Limb (tissue), 2 donors: ENCODE measurements at regions not wholly inside any gene's neighbourhood (a gene's known extent, or its start where the extent isn't known, plus 50 kb on each side); places are given as distances from the start of the nearest gene placed in this dataset.
A peak's percentile ranks its signal among the peaks of the same experiment; 100 is the strongest.
"Not testable (repeated sequence)": the region's sequence is repeated elsewhere in the genome, so short reads cannot be mapped to it uniquely, and the experiment has no call there.

Experiments used
- DNase-seq, 2 donors: peaks; one replicate each; pipeline ENCODE4 v3.0.0-alpha.2; 2016; ENCODE audit errors: extremely low spot score in 2 of 2

DNA sequence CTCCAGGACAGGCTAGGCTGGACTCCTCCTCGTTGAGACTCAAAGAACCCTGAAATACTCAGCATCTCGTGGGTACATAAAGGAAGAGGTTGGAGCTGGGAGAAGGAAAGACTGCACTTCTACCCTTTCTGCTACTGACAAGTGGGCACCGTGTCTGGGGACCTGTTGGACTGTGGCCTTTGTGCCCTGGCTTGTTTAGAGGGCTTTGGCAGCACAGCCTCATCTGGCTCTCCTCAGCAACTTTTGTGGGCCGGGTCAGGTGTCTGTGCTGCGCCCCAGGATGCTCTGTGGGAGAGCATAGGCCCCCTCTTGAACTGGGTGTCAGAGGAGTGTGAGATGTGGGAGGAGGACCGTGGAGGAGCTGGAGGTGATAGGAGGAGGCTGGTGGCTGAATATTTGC lies 142.4 kb downstream of the FCRL5 start:
- no peak for DNase-seq

DNA sequence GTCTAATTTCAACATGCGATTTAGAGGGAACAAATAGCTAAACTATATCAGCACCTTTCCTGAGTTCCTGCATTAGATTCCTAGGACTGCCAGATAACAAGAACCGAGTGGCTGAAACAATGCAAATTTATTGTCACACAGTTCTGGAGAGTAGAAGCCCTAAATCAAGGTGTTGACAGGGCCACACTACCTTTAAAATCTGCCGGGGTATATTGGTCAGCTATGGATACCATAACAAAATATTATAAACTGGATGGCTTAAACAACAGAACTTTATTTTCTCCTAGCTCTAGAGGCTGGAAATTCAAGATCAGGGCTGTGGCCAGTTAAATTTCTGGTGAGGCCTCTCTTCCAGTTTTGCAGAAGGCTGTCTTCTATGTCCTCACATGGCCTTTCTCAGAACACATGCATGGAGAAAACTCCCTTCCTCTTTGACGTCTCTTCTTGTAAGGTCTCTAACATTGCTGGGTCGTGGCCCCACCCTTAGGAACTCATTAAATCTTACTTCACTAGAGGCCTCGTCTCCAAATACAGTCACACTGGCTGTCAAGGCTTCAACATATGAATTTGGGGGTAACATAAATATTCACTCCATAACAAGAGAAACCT lies 144.3 kb downstream of the FCRL5 start:
- no peak for DNase-seq

DNA sequence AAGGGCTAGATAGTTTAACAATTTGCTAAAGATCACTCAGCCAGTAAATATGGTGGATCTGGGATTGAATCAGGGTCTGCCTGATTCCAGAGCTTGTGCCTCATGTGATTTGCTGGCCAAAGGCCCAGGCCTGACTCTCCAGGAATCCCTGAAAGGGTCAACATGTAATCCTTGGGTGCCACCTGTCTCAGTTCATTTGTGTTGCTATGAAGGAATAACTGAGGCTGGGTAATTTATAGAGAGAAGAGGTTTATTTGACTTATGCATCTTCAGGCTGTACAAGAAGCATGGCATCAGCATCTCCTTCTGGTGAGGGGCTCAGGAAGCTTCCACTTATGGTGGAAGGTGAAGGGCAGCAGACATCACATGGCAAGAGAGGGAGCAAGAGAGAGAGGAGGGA lies 144.9 kb downstream of the FCRL5 start:
- DNase-seq, result no peak

DNA sequence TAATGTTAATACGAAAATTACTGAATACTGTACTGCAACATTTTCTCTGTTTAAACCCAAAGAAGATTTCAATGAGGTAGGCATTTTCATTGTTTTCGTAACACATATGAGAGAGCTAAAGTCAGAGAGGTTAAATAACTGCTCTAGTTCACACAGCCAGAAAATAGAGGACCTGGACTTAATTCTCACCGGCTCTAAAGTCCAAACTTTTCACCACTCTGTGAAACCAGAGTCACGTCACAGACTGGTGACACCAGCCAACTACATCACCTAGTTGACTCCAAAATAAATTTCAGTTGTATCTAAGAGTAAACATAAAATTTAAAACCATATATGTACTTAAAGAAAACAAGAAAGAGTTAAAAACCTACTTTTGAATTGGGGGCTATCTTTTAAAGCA lies 146.7 kb downstream of the FCRL5 start:
- no peak for DNase-seq

DNA sequence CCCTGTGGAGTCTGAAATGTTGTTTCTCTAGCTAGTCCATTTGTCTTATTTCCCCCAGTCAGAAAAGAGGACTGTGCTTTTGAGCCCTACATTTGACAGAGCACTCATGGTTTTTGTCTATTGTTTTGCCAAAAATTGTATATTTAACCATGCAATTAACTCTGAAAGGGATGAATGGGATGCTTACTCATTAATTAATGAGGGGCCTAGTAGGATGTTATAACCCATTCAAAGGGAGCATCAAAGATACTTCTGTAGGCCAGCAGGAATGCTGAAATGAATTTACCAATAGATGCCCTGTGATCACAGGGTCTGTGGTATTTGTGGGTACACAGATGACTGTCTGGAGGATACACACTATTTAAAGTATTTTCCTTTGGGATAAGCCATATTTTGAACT lies 147.7 kb downstream of the FCRL5 start:
- no peak for DNase-seq

DNA sequence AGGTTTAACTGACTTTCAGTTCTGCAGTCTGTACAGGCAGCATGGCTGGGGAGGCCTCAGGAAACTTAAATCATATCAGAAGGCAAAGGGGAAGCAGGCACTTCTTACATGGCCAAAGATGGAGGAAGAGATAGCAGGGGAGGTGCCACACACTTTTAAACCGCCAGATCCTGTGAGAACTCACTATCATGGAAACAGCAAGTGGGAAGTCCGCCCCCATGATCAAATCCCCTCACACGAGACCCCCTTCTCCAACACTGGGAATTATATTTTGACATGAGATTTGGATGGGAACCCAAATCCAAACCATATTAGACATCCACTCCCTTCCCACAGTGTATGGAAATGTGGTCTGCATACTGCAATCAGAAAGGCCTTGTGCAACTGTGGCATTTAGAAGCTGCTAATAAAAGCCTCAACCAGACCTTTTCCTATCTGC lies 148.2 kb downstream of the FCRL5 start:
- DNase-seq, result no peak

DNA sequence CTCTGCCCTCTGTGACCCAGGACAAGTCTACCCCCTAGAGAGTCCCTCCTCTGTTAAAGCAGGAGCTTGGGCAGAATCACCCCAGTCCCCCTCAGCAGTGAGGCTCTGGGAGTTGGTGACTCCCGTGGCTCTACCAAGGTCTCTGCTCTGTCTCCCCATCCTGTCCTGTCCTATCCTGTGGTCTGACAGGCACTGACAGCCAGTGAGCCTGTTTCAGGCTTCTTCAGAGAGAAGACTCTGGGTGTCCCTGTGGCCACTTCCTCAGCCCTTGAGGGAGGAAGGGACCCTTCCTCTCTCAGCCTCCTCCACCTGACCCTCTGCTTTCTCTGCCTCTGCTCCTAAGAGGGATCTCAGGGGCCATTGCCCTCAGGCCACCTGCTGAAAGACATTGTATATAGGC lies 148.7 kb downstream of the FCRL5 start:
- DNase-seq, result no peak

DNA sequence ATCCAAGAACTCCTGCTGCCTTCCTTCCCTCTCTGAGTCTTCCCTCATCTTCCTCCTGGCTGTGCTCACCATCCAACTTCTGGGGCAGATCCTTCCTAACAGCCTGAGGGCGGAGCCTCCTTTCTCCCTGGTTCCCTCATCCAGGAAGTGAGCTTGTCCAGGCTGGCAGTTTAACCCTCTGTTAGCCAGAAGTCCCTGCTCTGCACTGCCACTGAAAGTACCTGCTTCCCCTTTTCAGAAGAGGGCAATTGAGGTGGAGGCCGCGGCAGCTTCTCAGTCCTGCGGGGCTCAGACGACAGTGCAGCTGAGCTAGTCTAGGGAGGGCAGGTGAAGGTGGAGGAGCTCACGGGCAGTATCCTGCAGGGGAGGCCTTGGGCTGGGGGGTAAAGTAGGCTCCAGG lies 149.1 kb downstream of the FCRL5 start:
- no peak for DNase-seq

DNA sequence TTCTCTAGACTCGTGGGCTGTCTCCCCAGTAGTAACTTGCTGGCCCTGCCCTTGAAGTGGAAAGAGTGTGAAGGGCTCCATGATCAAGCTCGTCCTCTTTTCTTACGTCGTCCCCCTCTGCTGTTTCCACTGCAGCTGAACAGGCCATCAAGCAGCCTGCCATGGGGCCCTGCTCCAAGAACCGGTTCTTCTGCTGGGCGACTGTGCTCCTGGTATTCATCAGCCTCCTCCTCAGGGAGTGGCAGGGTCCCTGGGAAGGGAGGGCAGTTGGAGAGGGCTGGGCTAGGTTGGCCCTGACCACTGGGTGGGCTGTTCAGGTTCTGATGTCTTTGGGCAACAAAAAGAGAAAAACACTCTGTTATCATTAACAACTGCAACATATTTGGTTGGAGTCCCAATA lies 151.5 kb downstream of the FCRL5 start:
- no peak for DNase-seq

DNA sequence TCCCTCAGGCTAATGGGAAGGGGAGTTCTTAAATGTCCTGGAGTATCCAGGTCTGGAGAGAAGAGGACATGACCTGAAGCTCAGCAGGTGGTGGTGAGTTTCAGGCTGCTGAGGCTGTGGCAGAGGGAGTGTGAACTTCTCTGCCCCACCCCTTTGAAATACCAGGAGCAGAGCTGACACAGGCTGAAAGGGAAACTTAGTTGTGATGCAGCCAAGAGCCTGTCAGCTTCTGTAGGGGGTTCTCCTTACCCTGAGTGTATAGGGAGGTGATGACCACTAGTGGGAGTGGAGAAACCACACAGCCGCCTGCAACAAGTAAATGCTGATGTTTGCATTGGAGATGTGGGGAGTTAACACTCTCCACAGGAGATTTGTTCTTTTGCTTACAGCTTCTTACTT lies 152.3 kb downstream of the FCRL5 start:
- no peak for DNase-seq

DNA sequence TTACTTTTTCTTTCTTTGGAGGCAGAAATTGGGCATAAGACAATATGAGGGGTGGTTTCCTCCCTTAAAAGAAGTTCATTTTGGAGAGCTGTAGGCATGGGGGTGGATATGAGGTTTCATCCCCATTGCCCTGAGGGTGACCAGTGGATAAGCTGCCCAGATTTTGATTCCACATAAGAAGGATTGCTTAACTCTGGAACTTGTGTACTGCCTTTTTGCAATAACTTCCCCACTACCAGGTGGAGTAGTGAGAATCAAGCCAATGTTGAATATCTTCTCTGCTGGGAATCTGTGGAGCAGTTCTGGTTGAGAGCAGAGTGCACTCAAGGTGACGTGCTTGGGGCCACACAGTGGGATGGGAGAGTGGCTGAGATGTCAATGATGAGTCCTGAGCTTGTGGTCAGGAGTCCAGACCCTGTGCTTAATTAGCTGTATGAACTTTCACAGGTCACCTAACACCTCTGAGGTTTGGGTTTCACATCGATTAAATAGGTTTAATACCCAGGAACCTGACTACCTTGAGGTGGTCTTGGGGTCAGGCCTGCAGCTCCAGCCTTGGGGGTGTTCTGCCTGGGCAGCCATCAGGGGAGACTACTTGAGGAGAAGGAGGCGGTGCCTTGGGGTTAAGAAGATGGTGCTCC lies 152.9 kb downstream of the FCRL5 start:
- DNase-seq, result no peak

DNA sequence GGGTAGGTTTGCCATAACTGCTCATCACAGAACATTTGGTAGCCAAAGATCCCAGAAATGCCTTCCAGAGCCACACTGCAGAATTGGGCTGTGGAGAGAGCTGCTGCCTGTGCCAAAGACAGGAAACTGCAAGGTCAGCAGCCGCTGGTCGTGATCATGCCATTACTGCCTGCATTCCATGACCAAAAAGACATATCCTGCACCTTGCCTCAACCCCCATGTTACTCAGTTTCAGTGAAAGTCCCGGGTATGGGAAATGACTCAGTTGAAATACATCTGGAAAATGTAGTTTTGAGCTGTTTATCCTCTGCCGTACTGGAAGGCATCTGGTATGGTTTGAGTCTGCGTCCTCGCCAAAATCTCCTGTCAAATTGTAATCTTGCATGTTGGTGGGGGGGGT lies 161.7 kb downstream of the FCRL5 start:
- no peak for DNase-seq

DNA sequence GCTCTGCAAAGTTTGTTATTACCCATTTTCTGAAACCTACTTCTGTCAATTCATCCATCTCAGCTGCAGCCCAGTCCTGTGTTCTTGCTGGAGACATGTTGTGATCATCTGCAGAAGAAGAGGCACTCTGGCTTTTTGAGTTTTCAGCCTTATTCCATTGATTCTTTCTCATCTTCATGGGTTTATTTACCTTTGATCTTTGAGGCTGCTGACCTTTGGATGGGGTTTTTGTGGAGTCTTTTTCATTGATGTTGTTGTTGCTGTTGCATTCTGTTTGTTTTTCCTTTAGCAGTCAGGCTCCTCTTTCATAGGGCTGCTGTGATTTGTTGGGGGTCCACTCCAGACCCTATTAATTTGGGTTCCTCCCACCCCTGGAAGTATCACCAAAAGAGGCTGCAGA lies 164.3 kb downstream of the FCRL5 start:
- no peak for DNase-seq

DNA sequence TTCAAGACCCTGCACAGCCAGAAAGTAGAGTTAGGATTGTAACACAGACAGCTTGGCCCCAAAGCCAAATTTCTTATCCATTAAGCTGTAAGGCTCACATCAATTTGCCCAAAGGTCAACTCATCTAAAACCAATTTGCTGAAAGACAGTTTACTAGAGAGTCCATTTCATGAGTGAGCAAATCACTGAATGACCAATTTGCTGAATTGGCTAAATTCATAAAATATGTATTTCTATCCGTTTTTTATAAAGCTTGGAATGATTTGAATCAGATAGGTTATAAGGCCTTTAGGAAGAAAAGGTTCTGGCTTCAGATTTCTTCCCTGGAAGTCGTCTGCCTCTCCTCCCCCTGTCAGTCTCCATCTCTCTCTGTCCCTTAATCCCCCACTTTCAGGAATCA lies 168.1 kb downstream of the FCRL5 start:
- DNase-seq, result no peak

DNA sequence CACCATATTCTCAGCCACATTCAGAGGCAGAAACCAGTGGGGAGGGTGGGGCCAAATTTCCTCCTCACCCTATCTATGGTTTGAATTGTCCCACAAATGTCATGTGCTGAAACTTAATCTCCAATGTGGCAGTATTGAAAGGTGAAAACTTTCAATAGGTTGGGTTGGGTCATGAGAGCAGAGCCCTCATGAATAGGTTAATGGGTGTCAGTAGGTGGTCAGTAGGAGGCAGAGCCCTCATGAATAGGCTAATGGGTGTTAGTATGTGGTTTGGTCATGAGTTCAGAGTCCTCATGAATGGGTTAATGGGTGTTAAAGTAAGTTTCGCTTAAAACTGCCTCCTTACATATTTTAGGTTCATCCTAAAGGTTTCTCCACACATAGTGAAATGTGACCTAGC lies 170.0 kb downstream of the FCRL5 start:
- DNase-seq, result no peak

DNA sequence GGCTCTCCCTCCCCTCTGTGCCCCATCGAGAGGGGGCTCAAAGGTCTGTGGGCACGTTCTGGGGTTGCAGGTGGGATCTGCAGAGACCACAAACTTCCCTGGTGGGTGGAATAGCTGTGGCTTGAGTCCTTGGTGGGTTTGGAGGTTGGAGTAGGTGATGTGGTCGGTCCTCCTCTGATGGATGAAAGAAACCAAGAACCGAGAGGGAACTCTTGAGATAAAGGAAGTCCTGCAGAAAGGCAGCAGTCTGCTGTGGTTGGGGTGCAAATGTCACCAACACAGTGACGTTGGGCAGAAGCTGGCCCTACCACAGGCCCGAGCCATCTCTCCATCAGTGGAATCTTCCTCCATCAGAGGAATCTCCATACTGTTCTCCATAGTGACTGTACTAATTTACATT lies 171.8 kb downstream of the FCRL5 start:
- DNase-seq, result no peak

DNA sequence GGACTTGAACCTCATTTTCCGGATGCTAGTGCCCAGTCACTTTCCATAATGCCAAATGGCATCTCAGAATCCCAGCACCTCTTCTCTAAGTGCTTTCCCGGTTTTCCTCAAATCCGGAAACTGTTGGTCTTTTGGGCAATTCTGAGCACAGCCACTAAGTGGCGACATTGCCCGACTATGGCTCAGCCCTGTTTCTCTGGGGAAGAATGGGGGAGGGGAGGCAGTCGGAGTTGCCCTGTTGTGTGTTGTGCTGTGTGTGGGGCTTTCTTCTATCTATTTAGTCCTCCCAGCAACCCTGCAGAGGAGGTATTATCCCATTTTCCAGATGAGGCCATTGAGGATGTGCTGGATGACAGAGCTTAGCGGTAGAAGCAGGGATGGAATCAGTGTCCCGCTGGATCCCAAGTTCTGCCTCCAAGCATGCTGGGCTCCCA lies 175.0 kb downstream of the FCRL5 start:
- not testable (repeated sequence) for DNase-seq

DNA sequence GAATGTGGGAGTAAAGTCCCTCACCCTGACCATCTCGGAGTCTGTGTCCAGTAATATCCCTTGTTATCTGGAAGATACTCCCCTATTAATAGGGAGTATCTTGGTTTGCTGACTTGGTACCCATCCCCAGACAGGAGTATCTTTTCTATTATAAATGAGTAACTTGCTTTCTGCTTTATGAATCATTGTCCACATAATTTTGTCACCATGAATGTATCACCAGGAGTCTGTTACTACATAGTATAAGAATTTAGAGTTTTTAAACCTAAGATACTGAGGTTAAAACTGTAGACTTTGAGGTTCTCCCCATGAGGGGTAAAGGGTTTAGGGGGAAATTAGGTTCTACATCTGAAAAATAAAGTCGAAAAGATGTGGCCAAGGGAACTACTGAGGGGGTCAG lies 175.6 kb downstream of the FCRL5 start:
- DNase-seq, result no peak

DNA sequence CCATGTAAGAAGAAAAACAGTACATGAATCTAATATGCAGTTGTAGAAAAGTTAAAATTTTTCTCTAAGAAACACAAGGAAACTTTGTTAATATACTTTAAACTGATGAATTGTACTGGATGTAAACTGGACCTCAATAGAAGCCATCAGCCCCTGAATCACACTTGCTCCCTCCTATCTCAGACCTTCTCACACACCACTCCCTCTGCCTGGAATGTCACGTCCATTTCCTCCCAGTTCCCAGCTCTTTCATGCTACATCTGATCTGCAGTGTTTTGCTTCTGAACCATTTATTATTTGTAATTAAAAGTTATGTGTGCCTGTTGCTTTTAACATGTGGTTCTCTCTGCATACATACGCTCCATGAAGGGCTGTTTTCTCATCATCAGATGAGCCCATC lies 180.0 kb downstream of the FCRL5 start:
- not testable (repeated sequence) for DNase-seq

DNA sequence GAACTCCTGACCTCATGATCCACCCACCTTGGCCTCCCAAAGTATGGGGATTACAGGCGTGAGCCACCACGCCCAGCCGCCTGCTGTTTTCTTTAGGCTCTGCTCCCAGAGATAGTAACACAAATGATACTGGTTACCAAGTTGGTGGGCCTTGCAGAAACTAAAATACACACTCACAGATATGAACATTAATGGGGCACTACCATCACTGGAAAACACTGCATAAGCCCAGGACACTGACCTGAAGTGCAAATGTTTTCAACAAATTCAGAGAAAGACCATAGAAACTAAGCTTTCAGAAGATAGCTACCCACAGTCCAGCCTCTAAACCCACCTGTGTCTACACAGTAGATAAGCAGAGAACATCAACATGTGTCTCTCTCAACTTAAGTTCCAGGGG lies 180.5 kb downstream of the FCRL5 start:
- DNase-seq, result no peak

DNA sequence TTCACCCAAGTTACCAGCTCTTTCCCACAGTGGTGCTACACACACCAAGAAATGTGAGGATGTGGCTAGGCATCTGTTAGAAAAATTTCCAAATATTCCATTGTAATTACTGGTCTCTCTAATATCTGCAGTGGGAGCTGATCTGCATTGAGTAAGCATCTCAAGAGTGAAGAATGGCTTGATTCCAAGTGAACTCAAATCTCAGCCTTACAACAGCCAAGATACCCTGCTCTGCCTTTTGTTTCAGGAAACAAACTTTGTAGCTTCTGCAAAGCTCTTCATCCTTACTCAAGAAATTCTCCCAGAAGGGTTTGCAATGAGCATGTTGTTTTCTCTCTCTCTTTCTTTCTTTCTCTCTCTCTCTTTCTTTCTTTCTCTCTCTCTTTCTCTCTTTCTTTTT lies 181.1 kb downstream of the FCRL5 start:
- DNase-seq, result no peak

DNA sequence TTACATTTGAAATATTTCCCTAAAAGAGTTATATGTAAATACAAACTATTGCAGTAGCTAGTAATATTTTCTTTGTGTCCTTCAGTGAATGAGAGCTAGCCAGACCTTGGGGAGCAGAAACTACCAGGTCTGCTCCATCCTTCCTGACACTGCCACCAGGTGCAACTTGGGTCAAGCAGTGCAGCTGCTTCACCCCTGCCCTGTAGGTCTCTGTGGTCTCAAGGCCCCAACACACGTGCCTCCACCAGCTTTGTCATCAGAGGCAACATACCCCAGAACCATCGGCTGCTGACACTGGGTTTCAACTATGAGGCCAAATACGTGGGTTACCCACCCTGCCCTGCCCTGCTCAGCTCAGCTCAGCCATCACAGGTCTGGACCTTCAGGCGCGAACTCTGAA lies 181.6 kb downstream of the FCRL5 start:
- no peak for DNase-seq

DNA sequence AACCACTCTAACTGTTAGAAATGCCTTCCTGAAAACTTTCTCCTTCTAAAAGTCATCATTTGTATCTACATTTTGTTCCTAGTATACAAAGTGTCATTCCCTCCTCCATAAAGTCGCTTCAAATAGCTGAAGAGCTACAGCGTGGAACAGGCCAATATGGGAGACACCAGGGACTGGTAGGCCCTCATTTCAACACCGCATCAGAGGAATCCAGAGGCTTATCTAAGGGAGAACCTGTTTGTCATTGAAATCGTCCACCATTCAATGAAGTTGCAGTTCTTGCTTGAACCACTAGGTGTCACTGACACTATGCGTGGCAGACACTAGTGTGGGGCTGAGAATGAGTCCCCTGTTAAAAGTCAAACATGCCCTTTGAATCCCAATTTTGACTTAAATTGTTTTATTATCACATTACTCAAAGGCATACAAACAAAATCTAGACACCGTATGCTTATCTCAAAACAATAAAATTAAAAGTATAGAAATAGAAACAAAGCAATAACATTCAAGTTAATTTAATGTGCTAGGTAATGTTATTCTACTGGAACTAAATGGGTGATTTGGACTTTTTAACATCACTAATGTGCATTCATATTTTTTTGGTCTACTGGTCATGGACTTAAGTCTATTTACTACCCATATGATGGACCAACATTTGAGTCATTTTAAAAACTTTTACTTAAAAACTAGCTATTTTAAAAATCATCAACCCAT lies 182.3 kb downstream of the FCRL5 start:
- DNase-seq, result peak; percentile 42 to 53
